D721Med (cell line): ENCODE measurements at regions not wholly inside any gene's neighbourhood (a gene's known extent, or its start where the extent isn't known, plus 50 kb on each side); places are given as distances from the start of the nearest gene placed in this dataset.

Experiments
- DNase-seq: peaks from one replicate; pipeline ENCODE4 v3.0.0; 2011; ENCODE audit warnings: low spot score; ENCODE audit not compliant: insufficient read length
- FAIRE-seq: peaks from 2 replicates; lab custom pipeline; 2011; peaks lifted over from hg19 to GRCh38; lab: Jason Lieb, UNC
- CTCF ChIP-seq: IDR thresholded peaks from 2 replicates; pipeline ENCODE4 v1.5.1; 2012; ENCODE audit warnings: mild to moderate bottlenecking, control low read depth; ENCODE audit not compliant: insufficient read depth; ENCODE audit errors: missing control alignments

GRCh38 chr11:116505298-116506262 lies 267.2 kb downstream of the BUD13 start:
- no peak for FAIRE-seq

GRCh38 chr11:116504541-116505297 lies 268.1 kb downstream of the BUD13 start:
- no peak for DNase-seq
- no peak for TF ChIP-seq CTCF
- no peak for FAIRE-seq

More at GRCh38 chr11:116505298-116506262, 267.2 kb downstream of the BUD13 start:
- TF ChIP-seq CTCF = no peak
- no peak for DNase-seq

- FAIRE-seq (no peak), DNase-seq (no peak)
- TF ChIP-seq CTCF = no peak
Measured at GRCh38 chr11:116503216-116504160, 269.3 kb downstream of the BUD13 start.

GRCh38 chr11:116502641-116503061 lies 270.1 kb downstream of the BUD13 start:
- FAIRE-seq (no peak), DNase-seq (no peak)
- no peak for TF ChIP-seq CTCF

- no peak for TF ChIP-seq CTCF
- FAIRE-seq = no peak
- no peak for DNase-seq
Measured at GRCh38 chr11:116501728-116502127, 271.1 kb downstream of the BUD13 start.

GRCh38 chr11:116500947-116501602 lies 271.7 kb downstream of the BUD13 start:
- no peak for TF ChIP-seq CTCF
- DNase-seq = peak; percentile 57
- no peak for FAIRE-seq
